ENCODE measurements at regions not wholly inside any gene's neighbourhood (a gene's known extent, or its start where the extent isn't known, plus 50 kb on each side); places are given as distances from the start of the nearest gene placed in this dataset.

DNA sequence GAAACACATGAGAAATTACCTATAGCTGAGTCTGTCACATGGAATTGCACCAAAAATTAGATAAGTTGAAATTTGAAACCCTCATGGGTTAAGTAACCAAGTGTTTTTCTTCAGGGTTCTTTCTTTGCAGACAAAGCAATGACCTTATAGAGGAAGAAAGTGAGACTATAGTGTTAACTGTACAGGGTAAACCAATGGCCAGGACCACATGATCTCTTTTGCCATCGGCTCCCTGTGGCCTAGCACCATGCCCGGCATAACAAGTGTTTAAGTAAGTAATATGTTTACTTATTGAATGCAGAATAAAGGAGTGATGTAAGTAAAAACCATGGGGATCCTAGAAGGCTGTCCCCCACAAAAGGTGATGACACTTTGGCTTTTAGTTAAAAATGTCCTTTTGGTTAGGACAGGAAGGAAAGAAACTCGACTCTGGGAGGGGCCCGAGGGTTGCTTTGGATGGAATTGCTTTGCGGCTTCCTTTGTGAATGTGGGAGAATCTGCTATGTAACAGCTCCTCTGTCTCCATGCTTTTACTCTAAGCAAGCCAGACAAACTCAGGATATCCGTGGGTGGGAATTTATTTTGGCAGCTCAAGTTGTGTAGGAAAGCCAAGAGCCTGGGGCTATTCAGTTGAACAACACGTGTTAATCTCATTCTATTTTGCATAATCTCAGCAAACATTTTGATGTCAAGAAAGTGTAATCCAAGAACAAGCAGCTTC lies 454.7 kb downstream of the INSC start:
- H3K27ac ChIP-seq = no peak overlapping the region
- H3K36me3 ChIP-seq = no peaks in the 10 kb centered on the region
- no peak overlapping the region for H3K9ac ChIP-seq
- H3K4me1 ChIP-seq = no peaks in the 10 kb centered on the region
- H3K4me3 ChIP-seq = no peak overlapping the region
- no peaks in the 10 kb centered on the region for H3K9me3 ChIP-seq
- no peak overlapping the region for H3K4me2 ChIP-seq
- no peaks in the 10 kb centered on the region for H3K27me3 ChIP-seq
- H4K20me1 ChIP-seq = no peaks in the 10 kb centered on the region
- TF ChIP-seq Cebpa-rat (IDR thresholded peaks at IDR 0.05) = no peak

DNA sequence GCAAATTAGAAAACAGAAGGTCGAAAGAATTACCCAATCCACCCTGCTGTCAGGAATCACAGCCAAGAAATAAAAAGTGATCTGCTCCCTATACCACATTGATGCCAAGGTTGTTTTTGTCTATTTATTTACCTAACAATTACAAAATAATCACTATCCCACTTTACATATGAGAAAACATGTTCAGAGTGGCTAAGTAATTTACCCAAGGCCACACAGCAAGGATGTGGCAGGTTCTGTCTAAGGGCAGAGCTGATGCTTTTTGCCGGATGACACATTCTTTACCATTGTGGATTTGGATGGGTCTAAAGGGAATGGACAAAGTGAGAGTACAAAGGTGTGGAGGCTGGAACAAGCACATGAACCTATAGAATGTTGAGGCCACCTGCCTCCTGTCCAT lies 460.7 kb downstream of the INSC start:
- no peak overlapping the region for H3K9ac ChIP-seq
- no peak overlapping the region for H3K4me3 ChIP-seq
- TF ChIP-seq Cebpa-rat (IDR thresholded peaks at IDR 0.05) = no peak
- no peaks in the 10 kb centered on the region for H3K27me3 ChIP-seq
- no peaks in the 10 kb centered on the region for H3K4me1 ChIP-seq
- no peaks in the 10 kb centered on the region for H4K20me1 ChIP-seq
- no peak overlapping the region for H3K27ac ChIP-seq
- no peak overlapping the region for H3K4me2 ChIP-seq
- H3K36me3 ChIP-seq = no peaks in the 10 kb centered on the region
- H3K9me3 ChIP-seq = no peaks in the 10 kb centered on the region

DNA sequence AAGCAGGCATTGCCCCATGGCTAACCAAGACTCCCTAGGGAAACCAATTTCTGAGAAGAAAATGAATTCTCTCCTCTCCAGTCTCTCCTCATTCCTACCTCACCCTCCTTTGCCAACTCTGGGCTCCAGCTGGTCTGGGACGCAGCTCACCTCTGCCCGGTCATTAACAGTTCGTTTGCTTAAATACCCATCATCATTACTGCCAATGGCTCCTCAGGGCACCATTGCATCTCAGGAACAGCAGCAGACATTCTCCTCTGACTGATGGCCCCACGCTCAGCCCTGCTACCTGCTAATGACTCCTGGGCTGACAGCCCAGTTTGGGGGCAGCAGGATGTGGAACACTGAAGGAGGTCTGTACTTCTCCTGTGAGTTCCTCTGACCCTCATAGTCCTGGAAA lies 462.0 kb downstream of the INSC start:
- H3K27me3 ChIP-seq = no peaks in the 10 kb centered on the region
- no peak overlapping the region for H3K27ac ChIP-seq
- no peak for TF ChIP-seq Cebpa-rat (IDR thresholded peaks at IDR 0.05)
- H3K36me3 ChIP-seq = no peaks in the 10 kb centered on the region
- no peaks in the 10 kb centered on the region for H4K20me1 ChIP-seq
- no peak overlapping the region for H3K4me2 ChIP-seq
- H3K4me3 ChIP-seq = no peak overlapping the region
- no peak overlapping the region for H3K9ac ChIP-seq
- H3K4me1 ChIP-seq = no peaks in the 10 kb centered on the region
- H3K9me3 ChIP-seq = no peaks in the 10 kb centered on the region

DNA sequence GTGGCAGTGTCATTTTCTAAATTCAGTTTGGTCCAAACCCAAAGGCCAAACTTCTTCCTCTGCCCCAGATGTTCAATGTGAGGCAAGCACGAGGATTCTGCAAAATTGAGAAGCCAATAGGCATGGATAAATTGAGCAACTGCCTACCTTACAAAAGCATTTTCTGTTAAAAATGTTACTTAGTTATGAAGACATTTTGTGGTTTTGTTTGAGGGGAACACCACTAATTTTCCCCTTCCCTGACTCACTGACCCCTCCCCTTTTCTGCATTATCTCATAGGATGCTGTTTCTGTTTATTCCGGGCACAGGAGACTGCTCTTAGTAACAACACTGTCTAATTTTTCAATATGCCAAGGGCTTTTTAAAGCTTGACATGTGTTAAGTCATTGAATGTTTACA lies 462.8 kb downstream of the INSC start:
- Histone ChIP-seq H3K9me3 (no peaks in the 10 kb centered on the region), H3K4me2 (no peak overlapping the region), H3K4me3 (no peak overlapping the region), H3K9ac (no peak overlapping the region), H3K36me3 (no peaks in the 10 kb centered on the region), H3K27me3 (no peaks in the 10 kb centered on the region), H4K20me1 (no peaks in the 10 kb centered on the region), H3K4me1 (no peaks in the 10 kb centered on the region), H3K27ac (no peak overlapping the region)
- TF ChIP-seq Cebpa-rat (IDR thresholded peaks at IDR 0.05) = no peak

DNA sequence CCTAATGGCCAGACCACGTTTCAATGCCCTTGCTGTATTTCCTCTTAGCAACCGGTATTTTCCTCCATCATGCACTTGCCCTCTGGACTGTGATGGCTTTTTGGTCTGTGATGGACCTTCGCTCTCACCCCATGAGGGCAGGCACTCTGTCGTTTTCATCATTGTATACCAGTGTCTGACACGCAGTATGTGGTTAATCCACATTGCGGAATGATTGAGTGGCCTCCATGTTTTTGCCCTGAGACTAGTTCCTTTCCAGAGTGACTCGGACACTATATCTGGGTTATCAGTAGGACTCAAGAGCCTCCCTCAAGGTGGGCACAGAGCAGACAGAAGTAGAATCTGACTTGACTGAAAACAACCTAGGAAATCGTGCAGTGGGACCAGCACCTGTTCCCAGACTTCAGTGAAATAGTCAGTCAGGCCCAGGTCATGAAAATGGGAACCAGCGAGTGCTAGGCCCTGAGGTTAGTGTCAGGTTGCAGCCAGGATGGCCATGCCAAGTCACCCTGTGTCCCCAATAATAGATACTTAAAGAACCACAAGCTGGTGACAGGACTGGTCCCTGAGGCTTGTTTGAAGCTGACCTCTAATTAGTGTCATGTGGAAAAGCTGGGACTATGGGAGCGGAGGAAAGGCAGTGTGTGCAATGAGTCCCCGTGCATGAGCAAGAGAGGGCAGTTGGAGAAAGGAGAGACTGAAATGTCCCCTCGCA lies 464.7 kb downstream of the INSC start:
- no peaks in the 10 kb centered on the region for H3K9me3 ChIP-seq
- no peak overlapping the region for H3K4me3 ChIP-seq
- TF ChIP-seq Cebpa-rat (IDR thresholded peaks at IDR 0.05) = no peak
- H3K27ac ChIP-seq = no peak overlapping the region
- no peaks in the 10 kb centered on the region for H4K20me1 ChIP-seq
- H3K27me3 ChIP-seq = no peaks in the 10 kb centered on the region
- no peaks in the 10 kb centered on the region for H3K4me1 ChIP-seq
- no peak overlapping the region for H3K4me2 ChIP-seq
- no peak overlapping the region for H3K9ac ChIP-seq
- H3K36me3 ChIP-seq = no peaks in the 10 kb centered on the region

DNA sequence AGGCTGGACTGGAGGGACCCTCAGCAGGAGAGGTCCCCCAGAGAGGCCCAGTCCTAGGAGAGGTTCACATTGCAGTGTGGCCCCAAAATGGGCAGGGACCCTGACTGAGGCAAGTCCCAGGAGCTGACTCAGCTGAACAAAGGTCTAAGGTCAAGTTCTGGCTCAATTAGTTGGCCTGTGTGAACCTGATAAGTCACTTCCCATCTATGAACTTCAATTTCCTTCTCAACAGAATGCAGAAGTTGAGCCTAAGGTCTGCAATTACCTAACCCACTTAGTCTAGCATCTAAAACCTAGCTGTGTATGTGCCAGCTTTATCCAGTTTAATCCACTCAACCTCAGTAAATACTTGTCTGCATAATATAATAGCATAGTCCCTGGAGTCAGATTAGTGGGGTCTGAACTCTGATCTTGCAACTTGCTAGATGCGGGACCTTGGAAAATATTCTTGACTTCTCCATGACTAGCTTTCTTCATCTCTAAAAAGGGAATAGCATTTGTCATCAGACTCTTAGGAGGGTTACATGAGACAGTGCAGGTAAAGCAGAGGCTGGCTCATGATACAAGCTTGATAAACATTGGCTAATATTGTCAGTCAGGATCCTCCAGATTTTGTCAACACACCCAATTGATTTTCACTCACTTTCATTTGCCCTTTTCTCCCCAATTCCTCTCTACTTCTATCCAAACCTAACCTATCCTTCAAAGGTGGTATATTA lies 465.5 kb downstream of the INSC start:
- H3K27ac ChIP-seq = no peak overlapping the region
- H3K4me2 ChIP-seq = no peak overlapping the region
- no peaks in the 10 kb centered on the region for H3K27me3 ChIP-seq
- no peaks in the 10 kb centered on the region for H3K9me3 ChIP-seq
- H3K4me1 ChIP-seq = no peaks in the 10 kb centered on the region
- no peak overlapping the region for H3K9ac ChIP-seq
- no peaks in the 10 kb centered on the region for H4K20me1 ChIP-seq
- no peak for TF ChIP-seq Cebpa-rat (IDR thresholded peaks at IDR 0.05)
- no peaks in the 10 kb centered on the region for H3K36me3 ChIP-seq
- no peak overlapping the region for H3K4me3 ChIP-seq

DNA sequence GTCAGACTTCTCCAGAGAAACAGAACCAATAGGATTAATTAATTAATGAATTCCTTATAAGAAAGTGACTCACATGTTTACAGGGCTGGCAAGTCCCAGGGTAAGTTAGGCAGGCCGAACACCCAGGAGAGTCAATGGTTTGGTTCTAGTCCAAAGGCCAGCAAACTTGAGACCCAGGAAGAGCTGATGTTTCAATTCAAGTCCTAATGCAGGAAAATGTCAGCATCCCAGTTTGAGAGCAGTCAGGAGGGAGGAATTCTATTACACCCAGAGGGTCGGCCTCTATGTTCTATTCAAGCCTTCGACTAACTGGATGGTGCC lies 466.0 kb downstream of the INSC start:
- Histone ChIP-seq H3K4me2 (no peak overlapping the region), H4K20me1 (no peaks in the 10 kb centered on the region), H3K4me3 (no peak overlapping the region), H3K9me3 (no peaks in the 10 kb centered on the region), H3K36me3 (no peaks in the 10 kb centered on the region), H3K27me3 (no peaks in the 10 kb centered on the region), H3K9ac (no peak overlapping the region), H3K27ac (no peak overlapping the region), H3K4me1 (no peaks in the 10 kb centered on the region)
- no peak for TF ChIP-seq Cebpa-rat (IDR thresholded peaks at IDR 0.05)

DNA sequence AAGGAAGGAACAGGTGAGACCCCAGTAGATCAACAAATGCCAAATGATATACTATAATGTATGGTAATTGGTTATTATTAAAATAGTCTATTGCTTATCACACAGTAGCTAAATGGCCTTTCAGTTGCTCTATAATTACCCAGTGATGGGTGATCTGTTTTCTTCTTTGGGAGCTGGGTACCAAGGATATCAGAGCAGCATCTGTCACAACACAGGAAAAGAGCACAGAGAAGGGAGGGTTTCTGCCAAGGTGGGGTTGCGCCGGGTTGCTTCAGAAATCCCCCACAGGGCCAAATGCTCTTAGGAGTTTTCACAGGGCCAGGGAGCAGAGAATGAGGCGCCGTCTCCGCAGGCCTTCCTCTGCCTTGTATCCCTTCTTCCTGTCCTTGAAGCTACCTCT lies 469.4 kb downstream of the INSC start:
- no peaks in the 10 kb centered on the region for H4K20me1 ChIP-seq
- H3K4me3 ChIP-seq = no peak overlapping the region
- no peak overlapping the region for H3K4me2 ChIP-seq

DNA sequence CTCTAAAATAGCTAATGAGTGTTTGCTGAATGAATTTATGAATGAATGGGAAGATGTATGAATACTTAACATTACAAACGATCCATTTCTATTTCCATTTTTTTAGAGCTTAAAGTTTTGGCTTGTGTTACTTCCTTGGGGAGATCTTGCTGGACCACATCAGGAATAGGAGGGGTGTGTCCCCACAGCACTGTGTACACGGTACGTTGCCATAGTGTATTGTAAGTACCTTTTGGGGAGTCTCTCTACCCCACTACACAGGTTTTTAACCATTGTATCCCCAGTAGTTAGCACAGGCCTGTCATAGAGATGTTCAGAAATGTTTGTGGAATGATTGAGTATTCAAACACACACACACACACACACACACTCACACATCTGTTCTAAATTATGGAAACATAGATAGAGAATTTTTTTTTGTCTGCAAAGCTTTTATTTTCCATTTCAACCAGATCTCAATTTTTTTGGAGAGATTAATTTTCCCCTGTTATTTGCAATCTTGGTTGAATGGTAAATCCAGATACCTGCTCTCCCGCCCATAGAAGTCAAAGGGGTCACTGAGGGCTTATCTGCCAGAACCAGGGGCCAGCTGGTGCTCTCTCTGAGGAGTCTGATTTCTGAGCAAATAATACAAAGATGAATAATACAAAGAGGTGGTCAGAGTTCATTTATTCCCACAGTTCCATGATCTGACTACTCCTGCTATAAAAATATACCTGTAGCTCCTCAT lies 471.0 kb downstream of the INSC start:
- no peak overlapping the region for H3K27ac ChIP-seq
- no peak overlapping the region for H3K4me2 ChIP-seq
- no peaks in the 10 kb centered on the region for H3K4me1 ChIP-seq
- no peak overlapping the region for H3K4me3 ChIP-seq
- H3K9ac ChIP-seq = no peak overlapping the region
- H3K9me3 ChIP-seq = no peaks in the 10 kb centered on the region
- no peaks in the 10 kb centered on the region for H3K27me3 ChIP-seq
- H4K20me1 ChIP-seq = no peaks in the 10 kb centered on the region
- H3K36me3 ChIP-seq = no peaks in the 10 kb centered on the region
- no peak for TF ChIP-seq Cebpa-rat (IDR thresholded peaks at IDR 0.05)

More for the DNA sequence above, 469.4 kb downstream of the INSC start:
- H3K9ac ChIP-seq = no peak overlapping the region
- H3K36me3 ChIP-seq = no peaks in the 10 kb centered on the region
- no peak for TF ChIP-seq Cebpa-rat (IDR thresholded peaks at IDR 0.05)
- no peaks in the 10 kb centered on the region for H3K4me1 ChIP-seq
- H3K27ac ChIP-seq = no peak overlapping the region
- no peaks in the 10 kb centered on the region for H3K27me3 ChIP-seq
- H3K9me3 ChIP-seq = no peaks in the 10 kb centered on the region

All from BLaER1 (cell line).